HAP-1 (cell line): ENCODE measurements at regions not wholly inside any gene's neighbourhood (a gene's known extent, or its start where the extent isn't known, plus 50 kb on each side); places are given as distances from the start of the nearest gene placed in this dataset.

Experiments
- DNase-seq, 2 experiments: peaks; one replicate each; pipeline ENCODE4 v3.0.0-alpha.2; 2016 to 2020; ENCODE audit warnings: low spot score in 2 of 2
- H3K27me3 ChIP-seq: fragments of 250-450 bp; sonication (Bioruptor Pico); 2 replicates; pipeline ENCODE4 v1.5.1; 2020; ENCODE audit warnings: low read depth, mild to moderate bottlenecking, moderate library complexity
- H3K36me3 ChIP-seq: fragments of 250-450 bp; sonication (Bioruptor Pico); replicated peaks from 2 replicates; pipeline ENCODE4 v1.5.1; 2020; ENCODE audit warnings: mild to moderate bottlenecking
- H3K4me1 ChIP-seq: fragments of 250-450 bp; sonication (Bioruptor Pico); 2 replicates; pipeline ENCODE4 v1.5.1; 2020; ENCODE audit warnings: mild to moderate bottlenecking
- H3K4me3 ChIP-seq: fragments of 250-450 bp; sonication (Bioruptor Pico); 2 replicates; pipeline ENCODE4 v1.5.1; 2020; ENCODE audit warnings: mild to moderate bottlenecking, moderate library complexity
- H3K9me3 ChIP-seq: fragments of 250-450 bp; sonication (Bioruptor Pico); 2 replicates; pipeline ENCODE4 v1.5.1; 2020; ENCODE audit warnings: mild to moderate bottlenecking, moderate library complexity
- in situ Hi-C: fragments of 300-500 bp; cut with MboI; formaldehyde crosslinking; loops from 3 replicates; pipeline ENCODE4 v1.14.3; 2020; ENCODE audit warnings: low sequenced_read_pairs, inconsistent platforms, mixed read lengths

DNA sequence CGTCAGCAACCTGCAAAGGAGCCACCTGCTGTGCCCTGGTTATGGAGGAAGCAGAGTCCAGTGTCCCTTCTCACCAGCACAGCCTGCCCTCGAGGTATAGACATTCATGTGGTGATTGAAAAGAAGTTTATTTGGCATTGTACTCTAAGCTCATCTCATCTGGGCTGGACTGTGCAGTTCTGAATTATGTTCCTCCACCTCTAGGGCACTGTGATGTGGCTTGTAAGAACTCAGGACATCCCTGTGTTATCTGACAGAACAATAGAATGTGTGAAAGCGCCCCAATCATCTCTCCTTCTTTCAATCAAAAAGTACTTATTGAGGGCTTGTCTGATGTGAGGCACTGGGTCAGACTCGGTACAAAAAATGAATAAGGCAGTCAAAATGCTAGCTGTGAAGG is 140.1 kb downstream of the DHRS2 start:
- Histone ChIP-seq H3K4me3 (no peak overlapping the region), H3K27me3 (peaks cover 4% of the 10 kb centered on the region; the same call in 1 of the 2 replicates), H3K4me1 (no peaks in the 10 kb centered on the region), H3K9me3 (no peaks in the 10 kb centered on the region), H3K36me3 (no peaks in the 10 kb centered on the region)
- no peak for DNase-seq
- in situ Hi-C loops: no loop called here

DNA sequence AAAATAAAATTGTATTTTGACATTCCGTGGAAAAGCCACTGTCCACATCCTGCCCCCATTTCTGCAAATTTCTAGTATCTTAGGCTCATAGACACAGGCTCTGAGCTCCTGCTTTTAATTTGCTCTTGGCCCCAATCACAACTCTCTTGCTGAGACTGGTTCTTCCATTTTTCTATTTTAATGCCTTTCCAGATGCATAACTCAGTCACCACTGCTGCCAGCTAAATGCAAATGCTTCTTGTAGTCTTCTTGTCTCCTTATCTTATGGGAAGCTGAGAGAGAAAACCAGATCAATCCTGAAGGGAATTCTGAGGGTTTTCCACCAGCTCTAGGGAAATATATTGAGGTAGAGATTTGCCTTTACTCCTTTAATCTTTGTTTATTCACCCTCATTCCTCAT is 149.0 kb downstream of the DHRS2 start:
- H3K4me3 ChIP-seq: no peak overlapping the region
- in situ Hi-C loops: no loop called here
- H3K4me1 ChIP-seq: no peaks in the 10 kb centered on the region
- DNase-seq: no peak
- H3K36me3 ChIP-seq: no peaks in the 10 kb centered on the region
- H3K27me3 ChIP-seq: no peaks in the 10 kb centered on the region
- H3K9me3 ChIP-seq: no peaks in the 10 kb centered on the region

DNA sequence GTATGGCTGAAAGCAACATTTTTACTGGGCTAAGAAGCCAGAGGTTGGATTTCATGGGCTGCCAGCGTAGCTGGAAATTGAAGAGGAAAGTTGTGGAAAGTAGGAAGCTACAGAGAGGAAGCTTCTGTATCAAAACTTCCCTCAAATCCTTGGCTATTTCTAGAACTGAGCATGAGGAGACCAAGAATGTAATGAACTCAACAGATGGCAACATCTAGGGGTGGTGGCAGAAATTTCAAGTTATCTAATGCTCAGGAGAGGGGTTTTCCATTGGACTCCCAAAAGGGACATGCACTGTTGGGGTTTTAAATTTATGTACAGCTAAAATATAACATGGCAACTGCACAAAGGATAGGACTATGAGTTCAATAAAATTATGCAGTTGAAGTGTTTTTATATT is 151.3 kb downstream of the DHRS2 start:
- H3K27me3 ChIP-seq: no peaks in the 10 kb centered on the region
- H3K9me3 ChIP-seq: no peaks in the 10 kb centered on the region
- H3K4me3 ChIP-seq: no peak overlapping the region
- in situ Hi-C loops: no loop called here
- no peak for DNase-seq
- H3K4me1 ChIP-seq: no peaks in the 10 kb centered on the region
- H3K36me3 ChIP-seq: no peaks in the 10 kb centered on the region

DNA sequence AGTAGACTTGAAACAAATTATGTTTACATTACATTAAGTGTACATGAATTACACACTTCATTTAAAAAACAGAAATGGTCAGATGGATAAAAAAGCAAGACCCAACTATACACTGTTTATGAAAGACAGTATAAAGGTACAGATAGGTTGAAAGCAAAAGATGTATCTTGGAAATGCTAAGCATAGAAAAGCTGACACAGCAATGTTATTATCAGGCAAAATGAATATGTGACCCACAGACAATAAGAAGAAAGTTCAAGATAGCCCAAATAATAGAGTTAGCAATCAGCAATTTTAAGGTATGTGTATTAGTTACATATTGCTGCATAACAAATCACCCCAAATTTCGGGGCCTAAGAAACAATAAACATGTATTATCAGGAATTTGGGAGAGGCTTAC is 153.5 kb downstream of the DHRS2 start:
- Histone ChIP-seq H3K27me3 (peaks cover 3% of the 10 kb centered on the region), H3K36me3 (no peaks in the 10 kb centered on the region), H3K9me3 (no peaks in the 10 kb centered on the region), H3K4me3 (no peak overlapping the region), H3K4me1 (no peaks in the 10 kb centered on the region)
- no peak for DNase-seq
- in situ Hi-C loops: no loop called here

GRCh38 chr14:23793532-23793931 is 157.4 kb downstream of the DHRS2 start:
- Histone ChIP-seq H3K4me1 (no peaks in the 10 kb centered on the region), H3K4me3 (no peak overlapping the region), H3K27me3 (peaks cover 3% of the 10 kb centered on the region), H3K36me3 (no peaks in the 10 kb centered on the region), H3K9me3 (no peaks in the 10 kb centered on the region)
- no peak for DNase-seq
- in situ Hi-C loops: no loop called here

DNA sequence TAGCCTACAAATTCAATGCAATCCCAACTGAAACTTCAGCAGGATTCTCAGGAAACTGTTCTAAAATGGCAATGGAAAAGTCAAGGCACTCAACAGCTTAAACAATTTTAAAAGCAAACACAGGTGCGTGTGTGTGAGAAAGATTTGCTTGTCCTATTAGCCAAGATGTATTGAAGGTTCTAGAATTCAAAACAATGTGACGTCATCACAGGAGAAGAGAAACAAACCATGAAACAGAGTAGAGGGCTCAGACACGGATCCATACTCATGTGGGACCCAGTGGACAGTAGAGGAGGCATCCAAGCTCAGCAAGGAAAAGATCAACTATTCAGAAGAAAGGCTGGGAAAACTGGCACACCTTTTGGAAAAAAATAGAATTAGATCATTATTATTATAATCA is 152.8 kb upstream of the DHRS4 start:
- H3K4me3 ChIP-seq: no peak overlapping the region
- in situ Hi-C loops: no loop called here
- H3K9me3 ChIP-seq: no peaks in the 10 kb centered on the region
- no peaks in the 10 kb centered on the region for H3K4me1 ChIP-seq
- no peak for DNase-seq
- H3K27me3 ChIP-seq: 0 out of 2 replicates have a peak, but pooled peaks cover 3% of the 10 kb centered on the region
- no peaks in the 10 kb centered on the region for H3K36me3 ChIP-seq

GRCh38 chr14:23801766-23802165 is 151.8 kb upstream of the DHRS4 start:
- no peaks in the 10 kb centered on the region for H3K9me3 ChIP-seq
- in situ Hi-C loops: no loop called here
- no peak for DNase-seq
- no peaks in the 10 kb centered on the region for H3K36me3 ChIP-seq
- no peaks in the 10 kb centered on the region for H3K4me1 ChIP-seq
- H3K27me3 ChIP-seq: 0 out of 2 replicates have a peak, but pooled peaks cover 3% of the 10 kb centered on the region
- no peak overlapping the region for H3K4me3 ChIP-seq

GRCh38 chr14:23804817-23805216 is 148.8 kb upstream of the DHRS4 start:
- H3K27me3 ChIP-seq: no peaks in the 10 kb centered on the region
- no peaks in the 10 kb centered on the region for H3K36me3 ChIP-seq
- no peak for DNase-seq
- no peaks in the 10 kb centered on the region for H3K9me3 ChIP-seq
- H3K4me3 ChIP-seq: no peak overlapping the region
- H3K4me1 ChIP-seq: no peaks in the 10 kb centered on the region
- in situ Hi-C loops: no loop called here

- in situ Hi-C loops: no loop called here
- no peak for DNase-seq
- no peaks in the 10 kb centered on the region for H3K36me3 ChIP-seq
- H3K4me1 ChIP-seq: no peaks in the 10 kb centered on the region
- no peak overlapping the region for H3K4me3 ChIP-seq
- no peaks in the 10 kb centered on the region for H3K27me3 ChIP-seq
- H3K9me3 ChIP-seq: no peaks in the 10 kb centered on the region
Measured at GRCh38 chr14:23805761-23806160, 147.8 kb upstream of the DHRS4 start.

DNA sequence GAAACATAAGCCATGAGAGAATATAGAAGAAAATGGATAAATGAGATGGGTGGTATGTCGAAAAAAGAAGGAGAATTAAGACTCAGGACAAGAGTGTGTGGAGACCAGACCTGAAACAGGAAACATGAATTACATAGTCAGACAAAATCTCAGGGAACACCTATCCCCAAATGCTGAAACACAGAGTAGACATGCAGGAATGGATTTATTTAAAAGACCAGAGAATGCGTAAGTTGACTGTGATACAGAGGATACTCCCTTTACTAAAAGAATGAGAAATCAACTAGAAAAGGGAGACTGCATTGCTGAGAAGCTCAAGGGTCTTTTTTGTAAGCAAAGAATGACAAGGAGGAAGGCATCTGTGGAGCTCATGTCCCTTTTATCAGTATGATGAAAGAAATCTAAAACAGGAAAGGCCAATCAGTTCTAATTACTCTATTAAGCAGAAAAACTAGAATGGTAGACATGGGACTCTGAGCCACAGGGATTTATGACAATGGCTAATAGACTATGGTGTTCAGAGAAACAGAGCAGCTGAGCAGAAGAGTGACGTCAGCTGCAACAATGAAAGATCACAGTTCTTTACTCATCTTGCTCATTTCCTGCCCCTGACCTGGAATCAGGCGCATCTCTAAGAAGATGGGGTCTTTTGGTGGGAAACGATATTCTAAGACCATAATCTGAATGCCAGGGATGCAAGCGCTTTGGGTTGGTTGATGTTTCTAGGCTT is 138.9 kb upstream of the DHRS4 start:
- Histone ChIP-seq H3K36me3 (no peaks in the 10 kb centered on the region), H3K27me3 (no peaks in the 10 kb centered on the region), H3K4me1 (no peaks in the 10 kb centered on the region), H3K4me3 (no peak overlapping the region), H3K9me3 (no peaks in the 10 kb centered on the region)
- in situ Hi-C loops: no loop called here
- DNase-seq: no peak

- no peaks in the 10 kb centered on the region for H3K9me3 ChIP-seq
- in situ Hi-C loops: no loop called here
- no peaks in the 10 kb centered on the region for H3K4me1 ChIP-seq
- no peak overlapping the region for H3K4me3 ChIP-seq
- H3K36me3 ChIP-seq: no peaks in the 10 kb centered on the region
- no peaks in the 10 kb centered on the region for H3K27me3 ChIP-seq
- no peak for DNase-seq
Measured at GRCh38 chr14:23816371-23816770, 137.2 kb upstream of the DHRS4 start.

DNA sequence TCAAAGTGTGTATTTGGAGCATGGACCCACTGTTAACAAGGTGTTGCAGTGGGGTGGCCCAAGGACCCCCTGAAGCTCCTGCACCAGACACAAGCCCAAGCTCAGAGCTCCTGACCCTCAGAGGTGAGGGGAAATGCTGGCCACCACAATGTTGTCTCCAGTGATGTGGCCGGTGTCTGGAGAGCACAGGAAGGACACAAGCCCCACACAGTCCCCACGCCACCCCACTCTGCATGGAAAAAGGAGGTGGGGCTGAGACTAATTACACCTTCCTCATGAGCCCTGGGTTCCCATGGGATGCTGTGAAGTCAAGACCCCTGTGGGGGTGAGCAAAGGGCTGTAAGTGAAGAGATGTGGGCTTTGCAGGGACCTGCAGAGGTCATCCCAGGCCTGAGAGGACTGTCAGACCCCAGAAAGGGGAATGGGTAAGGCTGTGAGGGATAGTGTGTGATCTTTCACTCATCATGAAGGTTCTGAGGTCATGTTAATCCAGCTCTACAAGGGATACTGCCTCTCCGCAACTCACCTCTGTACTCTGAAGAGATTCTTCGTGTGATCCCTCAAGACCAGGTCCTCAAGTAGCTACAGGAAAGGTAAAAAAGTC is 136.3 kb upstream of the DHRS4 start:
- in situ Hi-C loops: no loop called here
- H3K27me3 ChIP-seq: no peaks in the 10 kb centered on the region
- H3K4me3 ChIP-seq: no peak overlapping the region
- H3K9me3 ChIP-seq: no peaks in the 10 kb centered on the region
- DNase-seq: no peak
- H3K4me1 ChIP-seq: no peaks in the 10 kb centered on the region
- no peaks in the 10 kb centered on the region for H3K36me3 ChIP-seq

GRCh38 chr14:23827100-23827892 is 126.3 kb upstream of the DHRS4 start:
- H3K4me1 ChIP-seq: no peaks in the 10 kb centered on the region
- H3K36me3 ChIP-seq: no peaks in the 10 kb centered on the region
- DNase-seq: no peak
- H3K4me3 ChIP-seq: no peak overlapping the region
- H3K27me3 ChIP-seq: no peaks in the 10 kb centered on the region
- H3K9me3 ChIP-seq: no peaks in the 10 kb centered on the region
- in situ Hi-C loops: no loop called here

DNA sequence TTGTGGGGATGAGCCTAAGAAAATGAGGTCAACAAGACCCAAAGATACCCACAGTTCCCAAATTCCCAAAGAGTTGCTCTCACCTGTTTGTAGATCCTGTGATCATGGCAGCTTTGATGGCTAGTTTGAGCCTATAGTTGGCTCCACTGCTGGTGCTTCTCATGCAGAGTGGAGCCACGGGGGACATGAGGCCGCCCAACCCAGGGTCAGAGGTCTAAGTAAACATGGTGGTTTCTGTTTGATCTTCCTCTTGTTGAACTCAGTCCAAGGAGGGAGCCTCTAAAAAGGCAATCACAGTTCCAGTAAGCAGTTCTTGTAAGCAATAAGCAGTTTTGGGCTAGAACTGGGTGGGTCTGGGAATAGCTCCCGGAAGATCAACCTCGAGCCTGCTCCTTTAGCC is 125.6 kb upstream of the DHRS4 start:
- Histone ChIP-seq H3K4me1 (no peaks in the 10 kb centered on the region), H3K9me3 (no peaks in the 10 kb centered on the region), H3K36me3 (no peaks in the 10 kb centered on the region), H3K27me3 (no peaks in the 10 kb centered on the region), H3K4me3 (no peak overlapping the region)
- DNase-seq: no peak
- in situ Hi-C loops: no loop called here
